Globus pallidus (tissue), 1 donor: ENCODE measurements at regions not wholly inside any gene's neighbourhood (a gene's known extent, or its start where the extent isn't known, plus 50 kb on each side); places are given as distances from the start of the nearest gene placed in this dataset.

ENCODE experiments used
- DNase-seq: peaks from one replicate; pipeline ENCODE4 v3.0.0-alpha.2; 2015; ENCODE audit warnings: low spot score

- no peak for DNase-seq
These were observed 443.0 kb upstream of the RGPD4 start for GRCh38 chr2:107383691-107384090.

DNA sequence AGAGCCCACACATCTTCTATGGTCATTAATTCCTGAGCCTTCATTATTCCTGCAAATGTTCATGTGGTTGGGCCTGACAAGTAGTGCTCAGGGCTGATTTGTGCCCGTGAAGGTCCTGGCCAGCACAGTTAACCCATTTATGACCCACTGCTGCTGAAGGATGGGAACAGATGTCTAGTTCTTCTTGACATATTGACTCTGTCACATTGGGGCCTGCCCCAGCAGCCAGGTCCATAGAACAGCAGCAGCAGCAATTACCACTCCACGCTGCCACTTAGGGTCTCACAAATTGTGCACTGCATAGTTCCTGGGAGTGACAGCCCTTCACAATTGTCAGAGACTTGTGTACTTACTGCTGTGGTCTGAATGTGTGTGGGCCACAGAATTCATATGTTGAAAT lies 442.3 kb upstream of the RGPD4 start:
- DNase-seq, result no peak

- DNase-seq, result no peak
These were observed 440.8 kb upstream of the RGPD4 start for GRCh38 chr2:107385921-107386320.

GRCh38 chr2:107392241-107392704 lies 434.4 kb upstream of the RGPD4 start:
- DNase-seq, result no peak

GRCh38 chr2:107393516-107393915 lies 433.2 kb upstream of the RGPD4 start:
- no peak for DNase-seq

- no peak for DNase-seq
These were observed 428.0 kb upstream of the RGPD4 start for GRCh38 chr2:107398683-107399082.

DNA sequence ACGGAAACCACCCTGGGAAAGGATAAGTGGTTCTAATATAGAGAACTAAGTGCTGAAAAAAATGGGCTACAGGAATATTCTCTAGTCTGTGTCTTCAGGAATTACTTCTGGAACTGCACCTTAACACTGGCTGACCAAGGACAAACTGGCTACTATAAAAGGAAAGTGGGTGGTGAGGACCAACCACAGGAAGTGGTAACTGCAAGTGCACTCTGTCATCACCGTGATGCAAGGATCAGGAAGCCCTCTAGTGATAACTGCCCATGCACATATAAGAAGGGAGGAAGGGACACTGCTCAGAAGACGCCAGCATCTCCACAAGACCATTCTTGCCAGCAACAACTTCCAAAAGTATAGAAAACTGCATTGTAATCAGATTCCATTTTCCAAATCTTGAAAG lies 424.4 kb upstream of the RGPD4 start:
- no peak for DNase-seq

GRCh38 chr2:107405261-107405660 lies 421.4 kb upstream of the RGPD4 start:
- DNase-seq, result no peak

GRCh38 chr2:107407017-107407416 lies 419.7 kb upstream of the RGPD4 start:
- DNase-seq, result no peak

GRCh38 chr2:107407974-107408373 lies 418.7 kb upstream of the RGPD4 start:
- no peak for DNase-seq

DNA sequence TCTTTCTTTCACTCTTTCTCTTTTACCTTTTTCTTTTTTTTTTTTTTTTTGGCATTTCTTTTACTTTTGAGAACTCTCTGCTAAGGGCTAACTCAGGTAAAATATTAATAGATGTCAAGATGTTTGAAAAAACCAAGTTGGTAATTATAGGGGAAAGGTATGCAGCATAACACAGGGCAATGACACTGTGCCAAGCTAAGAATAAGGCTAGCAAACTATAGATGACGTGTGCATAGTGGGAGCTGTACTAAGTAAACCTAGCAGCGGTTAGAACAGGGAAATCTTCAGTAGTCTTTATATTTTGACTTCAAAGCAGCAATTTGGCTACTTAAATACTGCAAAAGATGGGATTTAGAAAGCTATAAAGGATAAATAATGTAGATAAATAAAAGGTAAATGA lies 415.4 kb upstream of the RGPD4 start:
- DNase-seq, result no peak

- no peak for DNase-seq
These were observed 414.3 kb upstream of the RGPD4 start for GRCh38 chr2:107412209-107412904.

GRCh38 chr2:107412981-107413380 lies 413.7 kb upstream of the RGPD4 start:
- DNase-seq, result no peak

GRCh38 chr2:107414376-107414775 lies 412.3 kb upstream of the RGPD4 start:
- no peak for DNase-seq

DNA sequence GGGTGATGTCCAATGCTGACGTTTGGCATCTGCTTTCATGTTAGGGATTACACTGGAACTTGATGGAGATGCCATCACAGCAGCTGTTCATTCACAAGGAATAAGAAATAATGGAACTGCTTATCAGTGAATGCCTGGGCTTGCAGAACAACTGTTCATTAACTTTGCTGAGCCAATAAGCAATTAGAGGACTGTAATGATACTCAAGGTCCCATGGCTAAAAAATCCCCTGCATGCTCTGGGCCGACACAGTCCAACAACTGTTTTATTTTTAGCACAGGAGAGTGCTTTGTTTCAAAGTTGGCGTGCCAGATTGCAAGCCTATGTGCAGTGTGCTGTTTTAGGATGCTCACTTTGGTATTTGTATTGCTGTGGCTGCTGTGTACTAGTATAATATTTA lies 408.0 kb upstream of the RGPD4 start:
- no peak for DNase-seq

- no peak for DNase-seq
These were observed 407.5 kb upstream of the RGPD4 start for GRCh38 chr2:107419191-107419590.

- no peak for DNase-seq
These were observed 397.9 kb upstream of the RGPD4 start for GRCh38 chr2:107428781-107429180.

DNA sequence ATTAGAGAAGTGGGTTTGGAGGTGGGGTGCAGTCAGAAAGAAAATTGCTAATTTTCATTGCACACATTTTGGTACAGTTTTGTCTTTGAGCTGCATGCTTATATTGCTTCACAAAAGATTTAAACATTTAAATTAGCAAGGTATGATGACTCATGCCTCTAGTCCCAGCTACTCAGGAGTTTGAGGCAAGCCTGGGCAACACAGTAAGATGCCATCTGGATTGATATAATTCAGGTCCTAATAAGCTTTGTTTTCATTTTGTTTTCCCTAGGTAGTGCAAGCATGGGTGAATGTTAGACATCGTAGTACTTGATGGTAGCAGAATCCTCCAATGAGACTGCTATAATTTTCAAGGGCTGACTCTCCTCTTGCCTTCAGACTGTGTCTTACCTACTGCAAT lies 396.7 kb upstream of the RGPD4 start:
- DNase-seq, result no peak

GRCh38 chr2:107430596-107431266 lies 396.0 kb upstream of the RGPD4 start:
- DNase-seq, result no peak

GRCh38 chr2:107436281-107436680 lies 390.4 kb upstream of the RGPD4 start:
- no peak for DNase-seq

- DNase-seq, result no peak
These were observed 389.4 kb upstream of the RGPD4 start for GRCh38 chr2:107437265-107437664.

DNA sequence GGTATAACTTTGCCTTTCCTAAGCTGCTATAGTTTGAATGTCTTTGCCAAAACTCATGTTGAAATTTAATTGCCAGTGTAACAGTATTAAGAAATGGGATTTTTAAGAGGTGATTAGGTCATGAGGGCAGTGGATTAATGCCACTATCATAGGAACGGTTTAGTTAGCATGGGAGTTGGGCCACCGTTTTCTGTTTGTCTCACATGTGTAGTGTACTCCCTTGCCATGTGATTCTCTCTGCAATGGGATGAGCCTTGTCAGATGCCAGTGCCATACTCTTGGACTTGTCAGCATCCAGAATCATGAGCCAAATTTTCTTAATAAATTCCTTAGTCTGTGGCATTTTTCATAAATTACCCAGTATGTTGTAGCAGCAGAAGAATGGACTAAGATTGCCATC lies 388.9 kb upstream of the RGPD4 start:
- DNase-seq, result no peak

DNA sequence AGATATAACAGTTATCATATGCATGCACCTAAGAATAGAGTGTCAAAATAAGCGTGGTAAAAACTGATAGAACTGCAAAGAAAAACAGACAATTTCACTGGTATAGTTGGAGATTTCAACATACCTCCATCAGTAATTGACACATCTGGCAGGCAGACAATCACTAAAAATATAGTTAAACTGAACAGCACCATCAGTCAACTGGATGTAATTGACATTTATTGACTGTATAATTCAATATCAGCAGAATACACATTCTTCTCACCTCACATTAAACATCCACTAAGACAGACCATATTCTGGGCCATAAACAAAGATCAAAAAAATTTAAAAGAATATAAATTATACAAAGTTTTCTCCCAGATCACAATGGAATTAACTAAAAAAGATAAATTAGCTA lies 378.5 kb upstream of the RGPD4 start:
- DNase-seq, result no peak

GRCh38 chr2:107461301-107461700 lies 365.4 kb upstream of the RGPD4 start:
- no peak for DNase-seq
